Tibial nerve (tissue), 4 donors: ENCODE measurements at regions not wholly inside any gene's neighbourhood (a gene's known extent, or its start where the extent isn't known, plus 50 kb on each side); places are given as distances from the start of the nearest gene placed in this dataset.
"Not testable (repeated sequence)": the region's sequence is repeated elsewhere in the genome, so short reads cannot be mapped to it uniquely, and the experiment has no call there.

ENCODE experiments used
- CTCF ChIP-seq, 5 experiments: fragments of 200-600 bp in 3 of 5; fragments of 450-650 bp in 2 of 5; sonication (generic) in 3 of 5; IDR thresholded peaks; one replicate each; pipeline ENCODE4 v1.5.1; 2016 to 2019; ENCODE audit warnings: antibody characterized with exemption in 5 of 5, mild to moderate bottlenecking in 3 of 5, moderate library complexity in 2 of 5
- EP300 ChIP-seq, 2 donors: sonication (generic); formaldehyde crosslinking; IDR thresholded peaks; one replicate each; pipeline ENCODE4 v1.6.1; 2017; ENCODE audit warnings: antibody characterized with exemption in 2 of 2, mild to moderate bottlenecking in 1 of 2
- POLR2A ChIP-seq, 2 donors: fragments of 450-650 bp; IDR thresholded peaks; one replicate each; pipeline ENCODE4 v1.6.1; 2017; ENCODE audit warnings: antibody characterized with exemption in 2 of 2, mild to moderate bottlenecking in 2 of 2, moderate library complexity in 2 of 2

DNA sequence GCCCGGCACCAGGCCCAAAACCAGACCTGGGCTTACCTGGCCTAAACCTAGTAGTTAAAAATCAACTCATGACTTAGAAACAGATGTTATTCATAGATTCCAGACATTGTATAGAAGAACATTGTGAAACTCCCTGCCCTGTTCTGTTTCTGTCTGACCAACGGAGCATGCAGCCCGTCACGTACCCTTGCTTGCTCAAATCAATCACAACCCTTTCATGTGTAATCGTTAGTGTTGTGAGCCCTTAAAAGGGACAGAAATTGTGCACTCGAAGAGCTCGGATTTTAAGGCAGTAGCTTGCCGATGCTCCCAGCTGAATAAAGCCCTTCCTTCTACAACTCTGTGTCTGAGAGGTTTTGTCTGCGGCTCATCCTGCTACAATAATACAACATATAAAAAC, 209.5 kb upstream of the BTBD3 start:
- TF ChIP-seq CTCF, POLR2A, EP300 (IDR thresholded peaks at IDR 0.05): not testable (repeated sequence)
